NOMO-1 treated with DMSO at 0.1 percent for 48 hours (cell line): ENCODE measurements at regions not wholly inside any gene's neighbourhood (a gene's known extent, or its start where the extent isn't known, plus 50 kb on each side); places are given as distances from the start of the nearest gene placed in this dataset.

Source experiments
- DNase-seq: peaks from one replicate; lab custom pipeline; 2025; ENCODE audit not compliant: unreplicated experiment; lab: John Stamatoyannopoulos, UW

GRCh38 chr16:73383195-73383987 lies 335.5 kb upstream of the ZFHX3 start:
- no peak for DNase-seq

- no peak for DNase-seq
Measured at GRCh38 chr16:73378471-73378870, 330.5 kb upstream of the ZFHX3 start.

GRCh38 chr16:73371584-73372319 lies 323.8 kb upstream of the ZFHX3 start:
- no peak for DNase-seq

- no peak for DNase-seq
Measured at GRCh38 chr16:73369851-73370250, 321.9 kb upstream of the ZFHX3 start.

- no peak for DNase-seq
Measured at GRCh38 chr16:73368715-73369114, 320.8 kb upstream of the ZFHX3 start.

- no peak for DNase-seq
Measured at GRCh38 chr16:73365016-73365551, 317.2 kb upstream of the ZFHX3 start.

GRCh38 chr16:73364413-73364812 lies 316.5 kb upstream of the ZFHX3 start:
- no peak for DNase-seq

- DNase-seq, result no peak
Measured at GRCh38 chr16:73361061-73361460, 313.1 kb upstream of the ZFHX3 start.

- DNase-seq, result no peak
Measured at GRCh38 chr16:73356401-73357079, 308.6 kb upstream of the ZFHX3 start.

GRCh38 chr16:73355981-73356380 lies 308.1 kb upstream of the ZFHX3 start:
- no peak for DNase-seq

GRCh38 chr16:73354434-73354833 lies 306.5 kb upstream of the ZFHX3 start:
- no peak for DNase-seq

- no peak for DNase-seq
Measured at GRCh38 chr16:73350707-73351452, 303.0 kb upstream of the ZFHX3 start.

GRCh38 chr16:73347500-73348375 lies 299.8 kb upstream of the ZFHX3 start:
- DNase-seq, result no peak

- no peak for DNase-seq
Measured at GRCh38 chr16:73339821-73340220, 291.9 kb upstream of the ZFHX3 start.

- no peak for DNase-seq
Measured at GRCh38 chr16:73337373-73338296, 289.7 kb upstream of the ZFHX3 start.

GRCh38 chr16:73329358-73330286 lies 281.7 kb upstream of the ZFHX3 start:
- no peak for DNase-seq

GRCh38 chr16:73326770-73327470 lies 279.0 kb upstream of the ZFHX3 start:
- no peak for DNase-seq
